ENCODE measurements at regions not wholly inside any gene's neighbourhood (a gene's known extent, or its start where the extent isn't known, plus 50 kb on each side); places are given as distances from the start of the nearest gene placed in this dataset.

GRCh38 chr2:236847023-236847422 is 238.7 kb upstream of the COPS8 start:
- POLR2A ChIA-PET (ENCODE audit: low non-redundant PET) = no interaction called here
- no peak for TF ChIP-seq CTCF (conservative IDR thresholded peaks at IDR 0.05; ENCODE audit: low read depth)
- no peak for DNase-seq (ENCODE audit: low spot score)
- H3K27ac ChIP-seq = no peak overlapping the region
- CTCF ChIA-PET = no interaction called here

- no peak overlapping the region for H3K27ac ChIP-seq
- ChIA-PET CTCF (no interaction called here), POLR2A (ENCODE audit: low non-redundant PET) (no interaction called here)
- TF ChIP-seq CTCF (conservative IDR thresholded peaks at IDR 0.05; ENCODE audit: low read depth) = no peak
- no peak for DNase-seq (ENCODE audit: low spot score)
Observed at GRCh38 chr2:236847538-236848263, 238.0 kb upstream of the COPS8 start.

- H3K27ac ChIP-seq = no peak overlapping the region
- ChIA-PET CTCF (no interaction called here), POLR2A (ENCODE audit: low non-redundant PET) (no interaction called here)
- TF ChIP-seq CTCF (conservative IDR thresholded peaks at IDR 0.05; ENCODE audit: low read depth) = no peak
- DNase-seq (ENCODE audit: low spot score) = no peak
Observed at GRCh38 chr2:236848501-236848900, 237.2 kb upstream of the COPS8 start.

- ChIA-PET POLR2A (ENCODE audit: low non-redundant PET) (no interaction called here), CTCF (no interaction called here)
- H3K27ac ChIP-seq = no peak overlapping the region
- no peak for DNase-seq (ENCODE audit: low spot score)
- TF ChIP-seq CTCF (conservative IDR thresholded peaks at IDR 0.05; ENCODE audit: low read depth) = no peak
Observed at GRCh38 chr2:236849508-236849907, 236.2 kb upstream of the COPS8 start.

- H3K27ac ChIP-seq = no peak overlapping the region
- POLR2A ChIA-PET (ENCODE audit: low non-redundant PET) = no interaction called here
- DNase-seq (ENCODE audit: low spot score) = no peak
- no peak for TF ChIP-seq CTCF (conservative IDR thresholded peaks at IDR 0.05; ENCODE audit: low read depth)
- CTCF ChIA-PET = no interaction called here
Observed at GRCh38 chr2:236849940-236850339, 235.7 kb upstream of the COPS8 start.

GRCh38 chr2:236851187-236851586 is 234.5 kb upstream of the COPS8 start:
- no peak for TF ChIP-seq CTCF (conservative IDR thresholded peaks at IDR 0.05; ENCODE audit: low read depth)
- no peak overlapping the region for H3K27ac ChIP-seq
- CTCF ChIA-PET = no interaction called here
- POLR2A ChIA-PET (ENCODE audit: low non-redundant PET) = no interaction called here
- no peak for DNase-seq (ENCODE audit: low spot score)
